Endodermal cell (in vitro differentiated cells): ENCODE measurements at regions not wholly inside any gene's neighbourhood (a gene's known extent, or its start where the extent isn't known, plus 50 kb on each side); places are given as distances from the start of the nearest gene placed in this dataset.

Source experiments
- DNase-seq: peaks from one replicate; pipeline ENCODE4 v3.0.0-alpha.2; 2017
- H3K27ac ChIP-seq: 2 replicates; pipeline ENCODE4 v1.5.1; 2013; ENCODE audit warnings: mild to moderate bottlenecking, low read depth, low read length, moderate library complexity
- H3K27me3 ChIP-seq: 2 replicates; pipeline ENCODE4 v1.6.1; 2013; ENCODE audit warnings: mild to moderate bottlenecking, low read length, moderate library complexity; ENCODE audit not compliant: insufficient read depth, control insufficient read depth, poor library complexity, severe bottlenecking
- H3K36me3 ChIP-seq: 2 replicates; pipeline ENCODE4 v1.7.0; 2013; ENCODE audit warnings: mild to moderate bottlenecking, low read length, moderate library complexity; ENCODE audit not compliant: control insufficient read depth, insufficient read depth
- H3K4me1 ChIP-seq: one replicate; pipeline ENCODE4 v1.7.0; 2013; ENCODE audit warnings: low read length; ENCODE audit not compliant: control insufficient read depth, insufficient read depth
- H3K4me3 ChIP-seq: 2 replicates; pipeline ENCODE4 v1.5.1; 2013; ENCODE audit warnings: mild to moderate bottlenecking, low read length, moderate library complexity
- H3K9ac ChIP-seq: 2 replicates; pipeline ENCODE4 v1.6.1; 2013; ENCODE audit warnings: mild to moderate bottlenecking, low read length, moderate library complexity; ENCODE audit not compliant: poor library complexity, severe bottlenecking; ENCODE audit errors: extremely low read depth
- H3K9me3 ChIP-seq: 2 replicates; pipeline ENCODE4 v1.6.1; 2013; ENCODE audit warnings: mild to moderate bottlenecking, low read length, moderate library complexity; ENCODE audit not compliant: control insufficient read depth
- H3K27ac Mint-ChIP-seq: 2 replicates; pipeline ENCODE4 v1.8.0; 2020; ENCODE audit warnings: mixed read lengths
- H3K27me3 Mint-ChIP-seq: 2 replicates; pipeline ENCODE4 v1.8.0; 2021; ENCODE audit warnings: mild to moderate bottlenecking, mixed read lengths; ENCODE audit not compliant: insufficient read depth
- H3K36me3 Mint-ChIP-seq: 2 replicates; pipeline ENCODE4 v1.8.0; 2020; ENCODE audit warnings: low read depth, mixed read lengths
- H3K4me1 Mint-ChIP-seq: 2 replicates; pipeline ENCODE4 v1.8.0; 2020; ENCODE audit warnings: mixed read lengths
- H3K4me3 Mint-ChIP-seq: 2 replicates; pipeline ENCODE4 v1.8.0; 2020; ENCODE audit warnings: mild to moderate bottlenecking, moderate library complexity, mixed read lengths
- H3K9me3 Mint-ChIP-seq: 2 replicates; pipeline ENCODE4 v1.8.0; 2020; ENCODE audit warnings: mild to moderate bottlenecking, mixed read lengths
- CTCF ChIP-seq: fragments of 200-600 bp; sonication (generic); conservative IDR thresholded peaks from 2 replicates; pipeline ENCODE4 v1.5.0; 2021; ENCODE audit warnings: antibody characterized with exemption, mild to moderate bottlenecking
- WGBS, 2 experiments: methylation state at CpG; one replicate each; pipeline versions ENCODE4 v1.1.5 to v1.1.7; 2013; ENCODE audit warnings: missing lambda C conversion rate in 2 of 2, mixed read lengths in 1 of 2; ENCODE audit not compliant: insufficient coverage in 1 of 2, insufficient read length in 1 of 2; 5-methylcytosine and 5-hydroxymethylcytosine counted together

DNA sequence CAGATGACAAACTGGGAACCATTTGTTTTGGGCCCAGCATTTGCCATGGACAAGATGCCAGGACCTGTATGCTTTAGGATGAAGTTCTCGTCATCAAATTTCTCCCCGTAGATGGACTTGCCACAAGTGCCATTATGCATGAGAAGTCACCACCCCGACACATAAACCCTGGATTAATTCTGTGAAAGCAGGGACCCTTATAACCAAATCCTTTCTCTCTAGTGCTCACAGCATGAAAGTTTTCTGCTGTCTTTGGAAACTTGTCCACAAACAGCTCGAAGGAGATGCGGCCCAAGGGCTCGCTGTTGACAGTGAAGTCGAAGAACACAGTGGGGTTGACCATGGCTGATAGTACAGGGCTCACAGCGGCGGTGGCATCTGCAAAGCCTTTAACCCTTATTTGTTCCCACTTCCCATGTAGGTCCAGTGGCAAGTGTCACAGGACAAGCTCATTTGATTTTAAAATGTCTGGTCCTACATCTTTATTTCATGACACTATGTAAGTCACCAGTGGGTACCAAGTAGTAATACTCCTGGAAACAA, 75.2 kb upstream of the MIR17HG start:
- H3K27ac Mint-ChIP-seq: no peak overlapping the region
- DNase-seq: no peak
- H3K27me3 ChIP-seq: no peaks in the 10 kb centered on the region
- H3K27me3 Mint-ChIP-seq: no peaks in the 10 kb centered on the region
- no peaks in the 10 kb centered on the region for H3K36me3 ChIP-seq
- H3K36me3 Mint-ChIP-seq: no peaks in the 10 kb centered on the region
- WGBS, 2 experiments: 93 to 94% methylated on average over 7 to 9 of the region's 9 CpGs
- no peaks in the 10 kb centered on the region for H3K4me1 Mint-ChIP-seq
- H3K27ac ChIP-seq: no peak overlapping the region
- H3K9me3 Mint-ChIP-seq: no peaks in the 10 kb centered on the region
- no peaks in the 10 kb centered on the region for H3K9me3 ChIP-seq
- no peak for TF ChIP-seq CTCF
- H3K9ac ChIP-seq: no peak overlapping the region
- no peak overlapping the region for H3K4me3 ChIP-seq
- no peaks in the 10 kb centered on the region for H3K4me1 ChIP-seq
- no peak overlapping the region for H3K4me3 Mint-ChIP-seq

GRCh38 chr13:91273675-91274074, 73.8 kb upstream of the MIR17HG start:
- Histone ChIP-seq H3K36me3 (no peaks in the 10 kb centered on the region), H3K27ac (no peak overlapping the region), H3K9me3 (no peaks in the 10 kb centered on the region), H3K27me3 (no peaks in the 10 kb centered on the region), H3K4me3 (no peak overlapping the region), H3K9ac (no peak overlapping the region), H3K4me1 (no peaks in the 10 kb centered on the region)
- Mint-ChIP-seq H3K27ac (no peak overlapping the region), H3K4me3 (no peak overlapping the region), H3K4me1 (no peaks in the 10 kb centered on the region), H3K27me3 (no peaks in the 10 kb centered on the region), H3K9me3 (no peaks in the 10 kb centered on the region), H3K36me3 (no peaks in the 10 kb centered on the region)
- no peak for TF ChIP-seq CTCF
- 80 to 91% methylated on average over 1 to 3 of the region's 3 CpGs for WGBS, 2 experiments
- no peak for DNase-seq

GRCh38 chr13:91277013-91277676, 70.3 kb upstream of the MIR17HG start:
- Mint-ChIP-seq H3K27me3 (no peaks in the 10 kb centered on the region), H3K36me3 (no peaks in the 10 kb centered on the region), H3K9me3 (no peaks in the 10 kb centered on the region), H3K4me3 (no peak overlapping the region), H3K27ac (no peak overlapping the region), H3K4me1 (no peaks in the 10 kb centered on the region)
- no peak for TF ChIP-seq CTCF
- Histone ChIP-seq H3K9ac (no peak overlapping the region), H3K27ac (no peak overlapping the region), H3K36me3 (no peaks in the 10 kb centered on the region), H3K4me1 (no peaks in the 10 kb centered on the region), H3K9me3 (no peaks in the 10 kb centered on the region), H3K27me3 (no peaks in the 10 kb centered on the region), H3K4me3 (no peak overlapping the region)
- WGBS, 2 experiments: 92 to 96% methylated on average over 5 of the region's 5 CpGs
- DNase-seq: no peak
